ENCODE measurements at regions not wholly inside any gene's neighbourhood (a gene's known extent, or its start where the extent isn't known, plus 50 kb on each side); places are given as distances from the start of the nearest gene placed in this dataset.
"Not testable (repeated sequence)": the region's sequence is repeated elsewhere in the genome, so short reads cannot be mapped to it uniquely, and the experiment has no call there.

GRCh38 chr4:33772582-33772981 is 2471.7 kb downstream of the ARAP2 start:
- Histone ChIP-seq H3K4me3 (ENCODE audit: low read depth, low read length) (no peak overlapping the region), H3K4me1 (no peaks in the 10 kb centered on the region), H3K36me3 (no peaks in the 10 kb centered on the region), H3K9me3 (no peaks in the 10 kb centered on the region), H3K27me3 (no peaks in the 10 kb centered on the region)
- TF ChIP-seq, protein P1, sequence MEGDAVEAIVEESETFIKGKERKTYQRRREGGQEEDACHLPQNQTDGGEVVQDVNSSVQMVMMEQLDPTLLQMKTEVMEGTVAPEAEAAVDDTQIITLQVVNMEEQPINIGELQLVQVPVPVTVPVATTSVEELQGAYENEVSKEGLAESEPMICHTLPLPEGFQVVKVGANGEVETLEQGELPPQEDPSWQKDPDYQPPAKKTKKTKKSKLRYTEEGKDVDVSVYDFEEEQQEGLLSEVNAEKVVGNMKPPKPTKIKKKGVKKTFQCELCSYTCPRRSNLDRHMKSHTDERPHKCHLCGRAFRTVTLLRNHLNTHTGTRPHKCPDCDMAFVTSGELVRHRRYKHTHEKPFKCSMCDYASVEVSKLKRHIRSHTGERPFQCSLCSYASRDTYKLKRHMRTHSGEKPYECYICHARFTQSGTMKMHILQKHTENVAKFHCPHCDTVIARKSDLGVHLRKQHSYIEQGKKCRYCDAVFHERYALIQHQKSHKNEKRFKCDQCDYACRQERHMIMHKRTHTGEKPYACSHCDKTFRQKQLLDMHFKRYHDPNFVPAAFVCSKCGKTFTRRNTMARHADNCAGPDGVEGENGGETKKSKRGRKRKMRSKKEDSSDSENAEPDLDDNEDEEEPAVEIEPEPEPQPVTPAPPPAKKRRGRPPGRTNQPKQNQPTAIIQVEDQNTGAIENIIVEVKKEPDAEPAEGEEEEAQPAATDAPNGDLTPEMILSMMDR (IDR thresholded peaks at IDR 0.05; ENCODE audit: low read depth, low read length): no peak
- no peak for DNase-seq

- H3K4me1 ChIP-seq: 0 out of 2 replicates have a peak, but pooled peaks cover 6% of the 10 kb centered on the region
- no peak for DNase-seq
- H3K36me3 ChIP-seq: no peaks in the 10 kb centered on the region
- H3K27me3 ChIP-seq: no peaks in the 10 kb centered on the region
- TF ChIP-seq, protein P1 (IDR thresholded peaks at IDR 0.05; ENCODE audit: low read depth, low read length): no peak
- H3K4me3 ChIP-seq (ENCODE audit: low read depth, low read length): no peak overlapping the region
- H3K9me3 ChIP-seq: no peaks in the 10 kb centered on the region
Measured at GRCh38 chr4:33780952-33781791, 2463.1 kb downstream of the ARAP2 start.

GRCh38 chr4:33785843-33786242 is 2458.5 kb downstream of the ARAP2 start:
- Histone ChIP-seq H3K27me3 (no peaks in the 10 kb centered on the region), H3K9me3 (no peaks in the 10 kb centered on the region), H3K36me3 (no peaks in the 10 kb centered on the region), H3K4me3 (ENCODE audit: low read depth, low read length) (no peak overlapping the region), H3K4me1 (no peaks in the 10 kb centered on the region)
- TF ChIP-seq, protein P1 (IDR thresholded peaks at IDR 0.05; ENCODE audit: low read depth, low read length): no peak
- DNase-seq: no peak

DNA sequence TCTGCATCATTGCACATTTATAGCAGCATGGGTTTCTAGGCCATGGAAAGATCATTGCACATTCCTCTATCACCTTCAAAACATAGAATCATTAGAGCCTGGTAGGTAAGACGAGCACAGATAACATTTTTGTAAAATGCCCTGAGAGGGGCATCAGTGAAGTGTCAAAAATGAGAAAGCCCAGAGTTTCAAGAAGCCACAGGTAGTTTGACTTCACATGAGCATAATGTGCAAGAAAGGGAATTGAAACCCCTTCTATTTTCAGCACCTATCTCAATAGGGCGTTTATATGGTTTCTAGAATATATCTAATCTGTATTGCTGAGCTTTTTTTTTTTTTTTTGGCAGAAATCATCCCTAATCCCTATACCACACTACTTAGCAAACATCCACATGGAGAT is 2441.7 kb downstream of the ARAP2 start:
- no peaks in the 10 kb centered on the region for H3K36me3 ChIP-seq
- no peaks in the 10 kb centered on the region for H3K9me3 ChIP-seq
- TF ChIP-seq, protein P1 (IDR thresholded peaks at IDR 0.05; ENCODE audit: low read depth, low read length): no peak
- DNase-seq: no peak
- no peaks in the 10 kb centered on the region for H3K27me3 ChIP-seq
- no peaks in the 10 kb centered on the region for H3K4me1 ChIP-seq
- no peak overlapping the region for H3K4me3 ChIP-seq (ENCODE audit: low read depth, low read length)

DNA sequence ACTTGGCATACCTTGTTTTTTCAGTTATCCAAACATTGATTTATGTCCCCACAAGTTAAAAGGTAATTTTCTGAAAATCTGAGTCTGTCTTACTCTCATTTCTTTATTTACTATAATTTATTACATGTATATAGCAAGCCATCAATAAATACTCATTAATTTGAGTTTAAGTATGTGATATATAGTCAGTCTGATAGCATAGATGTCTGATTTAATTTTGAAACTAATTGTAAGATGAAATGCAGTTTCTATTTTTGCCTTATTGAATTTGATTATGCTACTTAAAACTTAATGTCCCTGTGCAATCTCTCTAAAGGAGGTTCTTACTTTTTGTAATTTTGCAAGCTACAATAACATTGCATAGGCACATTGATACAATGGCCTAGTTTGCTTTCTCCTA is 2418.6 kb downstream of the ARAP2 start:
- TF ChIP-seq, protein P1 (IDR thresholded peaks at IDR 0.05; ENCODE audit: low read depth, low read length): no peak
- no peaks in the 10 kb centered on the region for H3K9me3 ChIP-seq
- no peaks in the 10 kb centered on the region for H3K36me3 ChIP-seq
- DNase-seq: no peak
- H3K27me3 ChIP-seq: no peaks in the 10 kb centered on the region
- no peak overlapping the region for H3K4me3 ChIP-seq (ENCODE audit: low read depth, low read length)
- peaks cover 2% of the 10 kb centered on the region; the same call in 1 of the 2 replicates for H3K4me1 ChIP-seq

DNA sequence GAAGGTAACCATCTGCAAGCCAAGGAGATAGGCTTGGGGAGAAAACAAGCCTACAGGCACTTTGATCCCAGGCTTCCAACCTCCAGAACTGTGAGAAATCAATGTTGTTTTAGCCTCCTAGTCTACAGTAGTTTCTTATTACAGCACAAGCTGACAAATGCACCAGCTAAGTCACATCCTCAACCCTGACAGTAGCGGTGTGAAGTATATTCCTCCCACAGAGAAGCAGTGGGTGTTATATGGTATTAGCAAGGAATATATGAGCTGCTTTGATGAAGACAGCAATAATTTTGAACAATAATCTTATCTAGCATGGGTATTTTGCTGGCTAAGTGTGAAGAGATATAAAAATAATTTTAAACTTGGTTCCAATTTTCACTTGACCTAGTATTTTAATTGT is 2415.0 kb downstream of the ARAP2 start:
- not testable (repeated sequence) for DNase-seq; H3K36me3 ChIP-seq; H3K4me1 ChIP-seq; H3K4me3 ChIP-seq (ENCODE audit: low read depth, low read length); H3K27me3 ChIP-seq; H3K9me3 ChIP-seq

Measured in BE2C (cell line).